ENCODE measurements at regions not wholly inside any gene's neighbourhood (a gene's known extent, or its start where the extent isn't known, plus 50 kb on each side); places are given as distances from the start of the nearest gene placed in this dataset.

DNA sequence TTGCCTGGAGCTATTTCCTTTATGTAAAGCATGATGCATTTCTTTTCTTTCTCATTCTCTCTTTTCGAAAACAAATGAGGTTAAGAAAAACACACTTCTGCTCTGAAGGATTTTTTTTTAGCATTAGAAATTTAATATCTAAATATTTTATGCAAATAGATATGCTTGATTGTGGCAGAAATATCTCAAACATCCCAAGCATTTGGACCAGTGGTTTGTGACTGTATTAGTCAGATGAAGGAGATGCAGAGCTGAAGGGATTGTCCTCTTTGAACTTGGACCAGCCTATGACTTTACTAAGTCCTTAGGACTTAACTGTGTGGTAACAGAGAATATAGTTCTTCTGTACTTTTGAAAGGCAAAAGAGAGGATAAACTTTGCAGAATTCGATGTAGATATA lies 335.9 kb upstream of the NT5C1B start:
- DNase-seq = no peak

GRCh38 chr2:18924886-18925285 lies 335.5 kb upstream of the NT5C1B start:
- DNase-seq = no peak

DNA sequence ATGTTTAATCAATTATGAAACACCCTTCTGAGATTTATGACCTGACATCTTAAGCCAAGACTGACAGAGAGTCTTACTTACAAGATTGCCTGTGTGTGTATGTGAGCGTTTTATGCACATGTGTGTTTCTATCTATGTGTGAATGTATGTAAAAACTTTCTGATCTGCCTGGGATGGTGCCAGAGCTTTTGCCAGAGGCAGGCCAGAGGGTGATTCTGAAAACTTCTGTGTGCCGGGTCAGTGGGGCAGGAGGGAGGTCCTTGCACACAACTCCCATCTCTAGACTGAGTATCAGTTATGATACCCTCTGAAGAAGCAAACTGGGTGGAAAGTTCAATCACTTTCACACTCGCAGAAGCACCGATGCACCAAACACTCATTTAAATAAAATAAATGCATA lies 335.0 kb upstream of the NT5C1B start:
- no peak for DNase-seq

- DNase-seq = no peak
These were observed 332.9 kb upstream of the NT5C1B start for GRCh38 chr2:18922276-18922675.

GRCh38 chr2:18918280-18918679 lies 328.9 kb upstream of the NT5C1B start:
- no peak for DNase-seq

DNA sequence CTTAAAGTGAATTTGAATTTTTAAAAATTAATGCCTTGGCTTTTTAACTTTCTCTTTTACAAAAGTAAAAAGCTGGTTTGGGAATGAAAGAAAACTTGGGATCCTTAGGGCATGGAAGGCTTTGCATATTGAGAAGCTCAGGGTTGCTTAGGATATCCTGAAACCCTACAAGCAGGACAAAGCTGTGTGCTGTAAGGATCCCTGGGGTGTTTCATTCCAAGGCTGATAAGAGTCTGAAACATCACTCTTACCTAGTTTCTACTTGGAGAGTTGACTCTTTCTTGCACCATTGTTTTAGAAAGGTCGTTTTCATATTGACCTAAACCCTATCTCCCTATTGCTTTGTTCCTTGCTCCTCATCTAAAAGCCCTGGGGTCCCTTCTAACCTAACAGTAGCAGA lies 325.9 kb upstream of the NT5C1B start:
- DNase-seq = no peak

DNA sequence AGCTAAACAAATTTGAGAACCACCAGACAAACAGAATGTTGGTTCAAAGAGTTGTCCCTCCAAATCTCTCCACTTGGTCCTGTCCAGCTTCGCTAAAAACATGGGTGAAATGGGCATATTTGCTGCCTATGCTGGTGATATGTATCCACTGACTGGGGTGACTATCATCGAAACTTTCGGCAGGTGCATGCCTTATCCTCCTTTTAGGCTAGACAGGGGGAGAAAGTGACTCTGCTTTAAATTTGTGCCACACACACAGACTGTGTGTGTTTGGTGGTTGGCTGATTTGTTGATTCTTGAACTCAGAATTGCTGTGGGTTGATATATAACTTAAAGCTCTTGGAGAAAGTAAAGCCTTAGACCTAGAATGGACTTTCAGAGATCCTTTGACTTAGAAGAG lies 324.1 kb upstream of the NT5C1B start:
- no peak for DNase-seq

DNA sequence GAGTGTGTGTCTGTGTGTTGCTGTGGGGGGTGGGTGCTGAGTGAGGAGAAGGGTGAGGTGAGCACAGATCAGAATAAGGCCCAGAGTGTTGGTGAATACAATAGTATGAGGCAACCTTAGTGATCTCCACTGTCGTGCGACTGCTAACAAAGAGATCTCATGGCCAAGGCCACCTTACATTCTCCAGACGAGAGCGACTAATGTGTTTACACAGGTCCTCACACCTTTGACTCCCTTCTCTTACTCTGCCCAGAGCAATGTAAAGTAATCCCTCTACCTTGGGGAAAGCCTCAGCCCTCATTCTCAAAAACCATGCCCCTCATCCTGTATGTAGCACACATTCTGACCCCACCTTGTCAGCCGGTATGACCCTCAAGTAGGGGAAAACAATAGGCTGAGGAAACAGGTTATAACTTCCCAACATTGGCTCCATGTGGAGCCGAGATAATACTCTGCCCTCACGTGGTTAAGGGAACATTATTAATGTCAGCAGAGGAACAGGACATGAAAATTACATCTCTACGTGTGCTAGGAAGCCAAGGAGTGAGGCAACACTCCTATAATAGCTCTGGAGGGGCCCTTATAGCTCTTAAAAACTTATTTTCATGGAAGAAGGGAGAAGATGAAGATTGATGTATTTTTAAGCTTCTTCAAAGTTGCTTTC lies 323.0 kb upstream of the NT5C1B start:
- no peak for DNase-seq

DNA sequence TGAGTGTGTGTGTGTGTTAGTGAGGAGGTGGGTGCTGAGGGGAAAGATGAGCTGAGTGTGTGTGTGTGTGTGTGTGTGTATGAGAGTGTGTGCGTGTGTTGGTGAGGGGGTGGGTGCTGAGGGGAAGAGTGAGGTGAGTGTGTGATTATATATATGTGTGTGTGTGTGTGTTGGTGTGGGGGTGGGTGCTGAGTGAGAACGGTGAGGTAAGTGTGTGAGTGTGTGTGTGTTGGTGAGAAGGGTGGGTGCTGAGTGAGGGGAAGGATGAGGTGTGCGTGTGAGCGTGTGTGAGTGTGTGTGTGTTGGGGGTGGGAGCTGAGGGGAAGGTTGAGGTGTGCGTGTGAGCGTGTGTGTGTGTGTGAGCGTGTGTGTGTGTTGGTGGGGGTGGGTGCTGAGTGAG lies 322.0 kb upstream of the NT5C1B start:
- no peak for DNase-seq

DNA sequence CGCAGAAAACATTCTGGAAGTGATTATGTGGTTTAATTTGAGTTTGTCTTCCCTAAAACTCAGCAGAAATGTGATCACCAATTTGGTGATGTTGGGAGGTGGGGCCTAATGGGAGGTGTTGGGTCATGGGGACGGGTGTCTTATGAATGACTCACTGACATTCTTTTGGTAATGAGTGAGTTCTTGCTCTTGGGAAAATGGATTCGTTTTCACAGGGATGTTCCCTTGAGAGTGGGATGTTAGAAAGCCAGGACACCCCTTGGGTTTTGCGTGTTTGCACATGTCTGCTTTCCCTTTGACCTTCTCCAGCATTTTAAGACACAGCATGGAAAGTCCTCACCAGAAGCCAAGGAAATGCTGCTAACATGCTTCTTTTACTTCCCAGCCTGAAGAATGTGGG lies 321.5 kb upstream of the NT5C1B start:
- no peak for DNase-seq

- DNase-seq = no peak
These were observed 318.6 kb upstream of the NT5C1B start for GRCh38 chr2:18907937-18908336.

- no peak for DNase-seq
These were observed 318.1 kb upstream of the NT5C1B start for GRCh38 chr2:18907508-18907907.

DNA sequence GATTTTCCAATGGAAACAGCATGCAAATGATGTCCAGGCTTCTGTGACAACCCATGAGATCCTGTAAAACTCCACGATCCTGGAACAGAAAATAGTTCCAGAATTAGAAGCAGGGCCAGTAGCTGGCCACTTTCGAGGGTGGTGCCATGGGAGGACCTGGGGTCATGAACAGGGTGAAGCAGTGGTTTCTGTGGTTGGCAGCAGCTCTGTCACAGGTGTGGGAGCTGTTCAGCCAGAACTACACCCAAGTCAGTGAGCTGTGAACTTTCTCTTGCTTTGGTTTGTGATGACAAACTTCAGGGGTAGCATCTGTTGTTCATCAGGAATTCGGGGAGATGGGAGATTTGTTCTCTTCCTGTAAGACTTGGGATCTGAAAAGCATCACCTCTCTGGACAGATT lies 314.4 kb upstream of the NT5C1B start:
- no peak for DNase-seq

- no peak for DNase-seq
These were observed 311.9 kb upstream of the NT5C1B start for GRCh38 chr2:18901242-18901641.

DNA sequence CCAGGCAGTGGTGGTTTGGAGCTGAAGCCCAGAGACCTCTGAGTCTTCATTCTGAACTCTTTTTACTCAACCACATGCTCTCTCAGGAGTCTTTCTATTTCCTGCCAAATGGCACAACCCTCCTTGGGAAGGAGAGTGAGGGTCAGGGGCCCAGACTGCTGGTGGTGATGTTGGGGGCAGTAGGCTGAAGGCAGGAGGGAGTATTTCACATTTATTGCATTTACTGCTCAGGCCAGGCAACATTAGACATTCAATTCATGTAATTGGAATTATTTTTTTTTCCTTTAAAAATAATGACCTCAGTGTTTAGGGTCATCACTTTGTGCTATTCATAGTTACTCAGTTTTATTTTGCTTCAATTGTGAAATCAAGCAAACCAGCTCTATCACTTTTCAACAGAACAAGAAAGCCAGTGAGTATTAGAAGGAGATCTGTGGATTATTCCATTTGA lies 311.3 kb upstream of the NT5C1B start:
- DNase-seq = no peak

DNA sequence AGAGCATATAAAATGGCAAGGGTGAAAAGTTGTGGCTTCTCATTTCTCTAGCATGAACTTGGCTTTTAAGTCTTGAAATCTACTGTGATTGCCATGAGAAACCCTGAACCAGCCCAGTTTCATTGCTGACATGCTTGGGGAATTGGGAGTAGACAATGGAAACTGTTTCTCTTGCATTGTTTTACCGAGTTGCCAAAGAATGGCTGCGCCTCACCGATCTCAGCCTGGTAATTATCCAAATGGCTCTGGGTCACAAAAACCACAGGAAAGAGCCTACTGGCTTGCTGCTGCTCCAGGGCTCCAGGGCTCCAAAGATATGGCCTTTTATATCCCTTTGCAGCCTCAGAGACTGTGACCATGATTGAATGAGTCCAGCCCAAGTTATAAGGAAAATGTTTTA lies 310.4 kb upstream of the NT5C1B start:
- no peak for DNase-seq

- DNase-seq = no peak
These were observed 308.9 kb upstream of the NT5C1B start for GRCh38 chr2:18898271-18898670.

GRCh38 chr2:18896125-18896764 lies 306.9 kb upstream of the NT5C1B start:
- DNase-seq = no peak

DNA sequence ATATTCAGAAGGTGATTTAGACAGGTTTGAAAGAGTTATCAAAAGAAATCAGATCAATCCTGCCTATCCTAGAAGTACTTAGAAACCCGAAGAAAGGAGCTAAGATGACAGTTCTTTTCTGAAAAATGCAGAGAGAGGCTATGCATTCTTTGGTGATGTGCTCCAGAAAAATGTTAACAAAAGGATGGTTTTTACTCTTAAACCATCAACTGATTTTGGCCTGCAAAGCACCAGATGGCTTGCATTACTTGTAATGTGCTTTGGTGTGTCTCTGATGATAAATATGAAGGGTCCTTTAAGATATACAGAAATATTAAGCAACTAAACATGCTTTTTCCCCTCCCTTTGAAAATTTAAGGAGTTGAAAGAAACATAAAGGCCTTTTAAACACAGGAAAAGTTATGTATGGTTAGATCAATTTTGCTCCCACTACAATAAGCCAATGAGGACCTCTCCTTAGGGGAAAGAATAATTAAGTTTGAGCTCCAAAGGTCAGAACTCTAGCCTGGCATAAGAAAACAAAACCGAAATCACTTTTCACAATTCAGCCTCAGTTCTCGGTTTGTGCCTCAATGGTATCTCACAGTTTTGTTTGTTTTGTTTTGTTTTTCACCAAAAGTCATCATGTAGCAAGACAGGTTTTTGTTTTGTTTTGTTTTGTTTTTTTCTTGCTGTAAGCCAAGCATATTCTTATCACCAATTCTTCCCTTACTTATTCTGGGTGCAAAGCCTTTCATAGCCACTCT lies 302.4 kb upstream of the NT5C1B start:
- DNase-seq = no peak

- DNase-seq = no peak
These were observed 300.4 kb upstream of the NT5C1B start for GRCh38 chr2:18889565-18890332.

GRCh38 chr2:18885457-18885856 lies 296.1 kb upstream of the NT5C1B start:
- DNase-seq = no peak

GRCh38 chr2:18883616-18884456 lies 294.5 kb upstream of the NT5C1B start:
- no peak for DNase-seq
